Islet precursor cell (in vitro differentiated cells): ENCODE measurements at regions not wholly inside any gene's neighbourhood (a gene's known extent, or its start where the extent isn't known, plus 50 kb on each side); places are given as distances from the start of the nearest gene placed in this dataset.

ENCODE experiments used
- DNase-seq: peaks from one replicate; pipeline ENCODE4 v3.0.0-alpha.2; 2018

DNA sequence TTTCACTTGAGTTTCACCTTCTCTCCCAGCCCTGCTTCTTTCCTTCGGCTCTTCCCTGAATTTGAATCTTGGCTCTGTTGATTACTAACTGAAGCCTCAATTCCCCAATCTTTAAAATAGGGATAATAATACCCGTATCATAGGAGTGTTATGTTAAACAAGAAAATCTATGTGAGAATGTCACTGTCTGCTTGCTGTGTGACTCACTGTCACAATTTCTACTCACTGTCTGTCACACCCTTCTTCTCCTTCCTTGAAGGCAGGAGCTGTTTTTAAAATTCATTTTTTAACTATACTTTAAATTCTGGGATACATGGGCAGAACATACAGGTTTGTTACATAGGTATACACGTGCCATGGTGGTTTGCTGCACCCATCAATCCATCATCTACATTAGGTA, 141.6 kb upstream of the CXCR4 start:
- DNase-seq, result no peak

DNA sequence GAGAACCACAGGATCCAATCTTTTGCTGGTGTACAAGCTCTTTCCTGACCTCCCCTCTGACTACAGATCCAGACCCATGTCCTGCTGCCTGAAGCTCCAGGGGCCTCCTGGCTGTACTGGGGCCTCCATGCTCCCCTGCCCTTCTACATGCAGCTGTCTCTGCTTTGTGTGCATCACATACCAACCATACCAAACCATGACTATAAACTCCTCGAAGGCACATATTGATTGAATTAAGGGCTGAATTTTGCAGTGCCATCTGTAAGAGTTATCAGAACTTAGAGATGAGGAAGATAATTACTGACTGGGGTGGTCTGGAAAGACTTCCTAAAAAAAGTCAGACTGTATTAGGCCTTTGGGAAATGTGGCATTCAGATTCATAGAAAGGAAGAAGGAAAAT, 139.9 kb upstream of the CXCR4 start:
- DNase-seq, result no peak

DNA sequence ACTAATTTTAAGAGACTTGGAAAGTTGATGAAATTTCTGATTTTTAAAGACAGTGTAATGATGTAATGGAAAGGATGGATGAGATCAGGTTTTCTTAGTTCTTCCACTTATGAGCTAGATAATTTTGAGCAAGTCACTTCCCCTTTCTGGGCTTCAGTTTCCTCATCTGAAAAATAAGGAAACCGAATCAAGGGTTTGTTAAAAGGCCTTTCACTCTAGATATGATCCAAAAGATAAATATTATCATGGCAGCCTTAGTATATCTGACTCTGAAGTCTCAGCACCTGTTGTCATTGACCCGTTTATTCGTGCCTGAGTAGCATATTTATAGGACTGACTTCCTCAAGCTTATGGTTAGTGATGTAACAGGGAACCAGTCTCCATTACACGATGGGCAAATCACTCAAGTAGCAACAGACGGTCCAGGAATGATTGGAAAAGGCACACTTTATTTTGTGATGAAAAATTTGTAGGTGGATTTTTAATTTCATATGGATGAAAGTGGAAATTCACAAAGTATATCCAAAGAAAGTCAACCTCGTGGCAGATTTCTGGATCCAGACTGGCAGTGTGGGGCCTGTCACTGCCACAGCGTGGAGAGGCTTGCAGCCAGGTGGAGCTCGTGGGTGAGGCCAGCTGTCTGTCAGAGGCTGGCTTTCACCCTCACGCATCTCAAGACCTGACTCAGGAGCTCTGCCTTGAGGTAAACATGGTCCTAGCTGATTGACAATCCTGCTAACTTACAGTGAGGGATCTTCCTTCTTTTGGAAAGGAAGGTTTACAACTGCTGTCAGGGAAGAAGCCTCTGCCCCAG, 137.9 kb upstream of the CXCR4 start:
- no peak for DNase-seq

DNA sequence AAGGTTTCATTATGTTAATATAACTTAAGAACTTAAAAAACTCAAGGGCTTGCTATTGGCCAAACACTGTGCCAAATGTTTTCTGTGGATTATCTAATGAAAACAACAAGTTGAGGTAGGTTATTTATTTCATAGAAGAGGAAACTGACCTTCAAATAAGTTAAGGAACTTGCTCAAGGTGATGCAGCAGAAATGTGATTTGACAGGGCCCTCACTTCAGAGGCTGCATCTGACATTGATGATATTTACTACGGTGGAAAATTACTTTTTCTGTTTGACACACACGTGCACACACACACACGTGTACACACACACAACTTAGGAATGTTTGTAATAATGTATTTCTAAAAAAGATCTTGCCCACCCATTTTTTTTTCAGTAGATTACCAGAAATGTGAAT, 137.2 kb upstream of the CXCR4 start:
- no peak for DNase-seq

DNA sequence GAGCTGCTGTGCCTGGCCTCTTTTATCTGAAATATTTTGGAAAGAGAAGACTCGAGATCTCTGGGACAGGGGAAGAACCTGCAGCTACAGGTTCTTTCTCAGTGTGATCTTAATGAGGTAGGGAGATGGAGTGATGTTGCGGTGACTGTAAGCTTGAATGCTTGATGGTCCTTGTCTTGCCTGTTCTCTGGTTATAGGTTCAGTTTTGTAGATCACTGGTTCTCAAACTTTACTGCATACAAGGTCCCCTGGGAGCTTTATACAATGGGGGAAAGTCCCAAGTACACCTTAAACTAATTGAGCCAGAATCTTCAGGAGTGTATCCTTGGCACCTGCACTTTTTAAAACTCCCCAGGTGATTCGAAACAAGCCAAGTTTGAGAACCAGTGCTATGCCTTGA, 136.7 kb upstream of the CXCR4 start:
- no peak for DNase-seq

DNA sequence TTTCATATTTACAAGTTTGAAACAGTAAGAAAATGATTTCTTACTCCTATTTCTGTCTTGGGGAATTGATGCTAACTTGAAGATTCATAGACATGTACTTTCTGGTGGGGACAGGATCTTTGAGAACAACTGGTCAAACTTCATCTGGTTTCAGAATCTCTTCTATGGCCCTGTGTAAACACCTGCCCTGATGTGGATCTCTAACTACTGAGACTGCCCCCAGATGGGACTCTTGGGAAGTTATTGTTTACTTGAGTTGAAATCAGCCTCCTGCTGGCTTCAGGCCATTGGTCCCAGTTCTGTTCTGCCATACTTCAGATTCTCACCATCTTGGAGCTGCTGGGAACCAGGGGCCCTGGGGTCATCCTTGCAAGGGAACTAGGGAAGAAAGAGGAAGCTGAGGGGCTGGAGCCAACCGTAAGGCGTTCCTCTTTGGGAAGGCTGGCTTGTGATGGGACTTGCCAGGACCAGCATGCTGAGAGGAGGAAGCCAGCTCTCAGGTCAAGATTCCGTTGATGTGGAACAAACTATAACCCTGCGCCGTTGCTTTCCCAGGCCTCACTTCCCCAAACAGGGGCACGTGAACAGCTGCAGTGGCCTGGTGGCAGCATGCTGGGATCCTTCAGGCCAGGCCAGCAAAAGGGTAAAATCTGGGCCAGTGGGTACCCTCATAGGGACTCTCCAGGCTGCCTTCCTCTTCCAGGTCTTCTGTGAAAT, 135.5 kb upstream of the CXCR4 start:
- no peak for DNase-seq

DNA sequence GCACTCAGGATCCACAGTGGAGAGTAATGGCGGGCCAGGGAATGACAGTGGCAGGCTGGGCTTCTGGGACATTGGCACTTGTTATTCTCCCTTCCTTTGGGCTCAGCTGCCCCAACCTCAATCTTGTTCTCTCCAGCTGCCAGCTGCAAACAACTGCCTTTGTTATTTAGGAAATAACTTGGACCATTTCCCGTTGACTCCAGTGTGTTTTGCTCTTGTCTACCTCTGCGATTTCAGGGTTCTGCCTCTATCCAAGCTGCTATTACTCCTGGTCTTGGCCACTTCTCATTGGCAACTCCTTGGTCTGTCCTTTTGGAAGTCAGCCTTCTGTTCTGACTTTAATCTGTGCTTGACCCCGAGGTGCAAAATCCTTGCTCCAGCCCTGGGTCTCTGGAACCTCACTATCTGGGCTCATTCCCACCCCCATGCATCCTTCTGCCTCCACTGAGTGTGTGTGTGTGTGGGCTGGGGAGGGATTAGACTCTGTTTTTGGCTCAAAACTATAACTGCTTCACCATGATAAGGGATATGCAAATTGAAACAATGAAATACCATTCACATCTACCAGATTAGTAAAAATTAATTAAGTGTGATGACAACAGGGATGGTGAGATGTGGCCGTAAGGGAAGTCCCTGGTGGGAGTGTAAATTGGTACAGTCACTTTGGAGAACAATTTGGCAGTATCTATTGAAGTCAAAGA, 134.1 kb upstream of the CXCR4 start:
- no peak for DNase-seq

DNA sequence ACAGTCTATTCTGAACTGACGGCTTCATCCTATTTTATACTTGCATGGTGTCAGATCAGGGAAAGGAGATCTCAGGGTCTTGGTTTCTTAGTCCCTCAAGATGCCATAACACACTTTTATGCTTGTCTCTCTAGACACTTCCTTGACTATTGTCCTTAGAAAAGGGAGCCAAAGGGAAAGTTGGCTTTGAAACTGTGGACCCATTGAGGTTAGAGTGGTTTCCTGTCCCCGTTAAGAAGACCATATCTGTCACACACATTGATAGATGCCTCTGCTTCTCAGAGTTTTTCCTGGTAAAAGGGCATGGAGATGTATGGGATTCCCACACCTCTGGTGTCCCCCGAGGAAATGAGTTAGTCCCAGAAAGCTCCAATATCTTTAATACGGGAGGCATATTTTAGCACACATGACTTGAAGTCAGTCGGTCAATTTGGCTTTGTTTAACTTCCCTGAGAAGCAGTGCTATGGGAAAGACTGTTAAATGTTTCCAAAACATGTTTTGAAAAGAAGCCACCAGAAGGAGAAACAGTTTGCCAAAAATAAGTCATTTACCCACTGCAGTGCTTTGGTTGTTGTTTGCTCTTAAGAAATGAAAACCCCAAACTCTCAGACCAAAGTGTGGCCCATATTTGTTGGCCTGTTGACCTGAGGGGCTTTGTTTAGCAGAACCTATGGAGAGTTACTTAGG, 133.4 kb upstream of the CXCR4 start:
- DNase-seq, result no peak

DNA sequence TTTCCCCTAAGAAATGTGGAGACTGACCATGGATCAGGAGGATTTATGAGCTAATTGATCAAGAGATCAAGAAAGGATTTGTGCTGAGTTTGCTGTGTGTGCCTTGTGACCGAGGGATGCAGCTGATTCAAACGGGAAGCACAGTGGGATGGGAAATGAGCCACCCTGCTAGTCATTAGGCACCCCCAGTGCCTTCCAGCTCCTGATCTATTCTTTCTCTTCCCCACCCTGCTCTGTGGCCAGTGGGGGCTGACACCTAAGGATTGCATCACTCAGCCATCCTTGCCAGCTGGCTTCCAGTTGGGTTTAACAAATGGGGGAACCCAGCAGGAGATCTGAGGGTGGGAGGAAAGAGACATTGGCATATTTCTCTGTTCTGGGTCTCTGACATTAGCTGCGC, 132.2 kb upstream of the CXCR4 start:
- DNase-seq, result no peak

DNA sequence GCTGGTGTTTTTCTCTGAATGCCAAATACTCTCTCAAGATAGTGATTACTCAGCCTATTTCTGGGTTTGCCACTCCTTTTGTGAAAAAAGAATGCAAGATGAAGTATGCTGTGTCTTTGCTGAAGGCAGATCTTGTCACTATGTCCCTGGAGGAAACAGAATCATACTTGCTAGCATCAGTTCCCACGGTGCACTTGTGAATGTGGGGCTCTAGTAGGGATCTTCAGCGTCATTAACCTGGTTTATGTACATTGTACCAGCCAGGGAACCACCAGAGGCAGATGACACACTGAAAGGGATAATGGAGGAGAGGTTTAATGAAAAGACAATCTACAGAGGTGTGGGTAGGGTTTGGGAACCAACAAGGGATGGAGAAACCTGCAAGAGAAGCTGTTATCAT, 131.0 kb upstream of the CXCR4 start:
- no peak for DNase-seq

DNA sequence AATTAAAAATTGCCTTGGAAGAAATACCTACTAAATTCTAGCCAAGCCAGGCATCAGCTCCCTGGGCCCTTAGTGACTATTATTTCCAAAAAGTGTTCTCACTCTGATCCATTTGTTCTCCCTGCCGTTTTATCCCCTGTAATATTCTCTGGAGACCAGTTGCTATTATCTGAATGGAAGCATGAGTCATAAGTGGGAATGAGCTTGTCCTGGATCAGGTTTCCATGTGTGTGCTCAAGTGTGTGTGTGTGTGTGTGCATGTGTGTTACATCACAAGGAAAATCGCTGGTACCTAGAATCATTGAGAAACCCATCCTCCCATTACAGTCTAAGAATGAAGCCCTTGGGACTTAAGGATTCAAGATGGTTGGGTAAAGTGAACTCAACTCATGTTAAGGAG, 130.3 kb upstream of the CXCR4 start:
- DNase-seq, result no peak

DNA sequence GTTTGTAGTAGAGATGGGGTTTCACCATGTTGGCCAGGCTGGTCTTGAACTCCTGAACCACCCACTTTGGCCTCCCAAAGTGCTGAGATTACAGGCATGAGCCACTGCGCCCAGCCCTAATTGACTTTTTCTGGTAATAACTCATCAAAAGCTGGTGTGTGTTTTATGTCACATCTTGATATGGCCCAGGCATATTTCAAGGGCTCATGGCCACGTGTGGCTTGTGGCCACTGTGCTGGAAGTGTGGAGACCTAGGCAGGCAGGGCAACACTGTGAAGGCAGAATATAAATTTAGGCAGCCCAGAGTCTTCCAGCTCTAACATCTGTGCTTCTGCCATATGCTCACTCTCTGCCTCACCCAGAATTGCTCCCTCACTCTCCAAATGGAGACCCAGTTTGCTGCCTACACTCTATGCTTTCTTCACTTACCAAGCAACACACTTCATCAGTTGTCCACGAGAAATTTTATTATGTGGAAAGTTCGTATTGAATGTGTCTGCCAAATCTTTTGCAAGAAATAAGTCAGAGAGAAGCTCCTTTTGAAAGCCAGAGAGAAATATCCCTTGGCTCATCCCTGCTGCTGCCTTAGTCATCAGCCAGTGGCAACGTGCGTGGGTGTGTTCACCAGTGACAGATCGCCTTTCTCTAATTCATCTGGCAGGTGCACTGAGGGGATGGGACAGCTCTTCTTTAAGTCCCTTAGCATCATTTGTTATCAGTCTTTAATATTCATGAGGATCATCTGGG, 129.4 kb upstream of the CXCR4 start:
- no peak for DNase-seq

DNA sequence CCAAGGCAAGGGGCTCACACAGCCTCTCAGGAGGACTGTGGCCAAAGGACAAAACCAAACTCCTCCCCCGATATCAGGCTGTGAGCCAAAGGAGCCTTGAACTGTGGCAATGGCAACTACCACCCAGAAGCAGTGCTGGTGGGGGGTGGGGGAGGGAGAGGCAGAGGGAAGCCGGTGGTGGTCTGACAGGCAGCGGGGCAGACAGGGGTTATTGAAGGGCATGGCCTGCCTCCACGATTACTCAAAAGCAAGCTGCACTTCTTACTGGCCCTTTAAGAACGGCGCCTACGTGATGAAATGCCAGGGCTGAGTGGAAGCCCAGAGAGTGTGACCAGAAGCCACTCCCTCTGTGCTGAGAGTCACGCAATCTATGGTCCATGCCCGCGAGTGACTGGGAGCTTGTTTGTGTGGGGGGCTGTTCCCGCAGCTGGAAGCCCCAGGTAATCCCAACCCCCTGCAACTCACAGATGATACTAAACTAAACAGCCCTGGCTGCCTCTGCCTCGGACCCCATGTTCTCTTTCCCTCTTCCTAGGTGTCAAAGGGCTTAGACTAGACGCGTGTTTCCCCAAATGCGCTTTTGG, 128.2 kb upstream of the CXCR4 start:
- DNase-seq, result peak; percentile 62

DNA sequence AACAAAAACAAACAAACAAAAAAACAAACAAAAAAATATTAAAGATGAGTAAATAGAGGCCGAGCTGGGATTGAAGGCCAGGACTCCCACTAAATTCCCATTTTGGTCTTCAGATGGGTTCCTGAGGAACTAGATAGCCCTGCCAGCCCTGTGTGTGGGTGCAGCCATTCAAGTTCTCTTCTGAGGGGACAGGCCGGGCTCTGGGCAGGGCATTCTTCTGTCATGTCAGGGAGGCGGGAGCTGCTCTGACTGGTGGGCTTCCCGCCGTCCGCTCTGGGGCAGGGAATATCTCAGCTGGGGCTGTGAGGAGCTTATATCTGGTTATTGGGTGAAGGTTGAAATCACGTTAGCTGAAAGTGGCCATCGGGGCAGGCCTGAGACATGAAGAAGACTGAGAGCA, 127.3 kb upstream of the CXCR4 start:
- no peak for DNase-seq

DNA sequence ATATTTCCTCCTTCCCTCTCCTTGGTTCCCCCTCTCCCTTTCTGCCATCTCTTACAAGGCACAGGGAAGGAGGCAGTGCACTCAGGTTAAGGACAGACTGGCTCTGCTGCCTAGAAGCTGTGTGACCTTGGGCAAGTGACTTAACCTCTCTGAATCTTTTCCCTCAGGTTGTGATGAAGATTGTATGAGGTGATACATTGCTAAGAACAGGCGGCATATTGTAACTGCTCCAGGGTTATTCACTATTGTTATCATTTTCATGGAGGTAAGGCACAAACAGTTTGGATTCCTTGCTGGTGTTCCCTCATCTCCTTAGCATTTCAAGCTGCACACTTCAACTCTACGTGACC, 126.6 kb upstream of the CXCR4 start:
- no peak for DNase-seq

DNA sequence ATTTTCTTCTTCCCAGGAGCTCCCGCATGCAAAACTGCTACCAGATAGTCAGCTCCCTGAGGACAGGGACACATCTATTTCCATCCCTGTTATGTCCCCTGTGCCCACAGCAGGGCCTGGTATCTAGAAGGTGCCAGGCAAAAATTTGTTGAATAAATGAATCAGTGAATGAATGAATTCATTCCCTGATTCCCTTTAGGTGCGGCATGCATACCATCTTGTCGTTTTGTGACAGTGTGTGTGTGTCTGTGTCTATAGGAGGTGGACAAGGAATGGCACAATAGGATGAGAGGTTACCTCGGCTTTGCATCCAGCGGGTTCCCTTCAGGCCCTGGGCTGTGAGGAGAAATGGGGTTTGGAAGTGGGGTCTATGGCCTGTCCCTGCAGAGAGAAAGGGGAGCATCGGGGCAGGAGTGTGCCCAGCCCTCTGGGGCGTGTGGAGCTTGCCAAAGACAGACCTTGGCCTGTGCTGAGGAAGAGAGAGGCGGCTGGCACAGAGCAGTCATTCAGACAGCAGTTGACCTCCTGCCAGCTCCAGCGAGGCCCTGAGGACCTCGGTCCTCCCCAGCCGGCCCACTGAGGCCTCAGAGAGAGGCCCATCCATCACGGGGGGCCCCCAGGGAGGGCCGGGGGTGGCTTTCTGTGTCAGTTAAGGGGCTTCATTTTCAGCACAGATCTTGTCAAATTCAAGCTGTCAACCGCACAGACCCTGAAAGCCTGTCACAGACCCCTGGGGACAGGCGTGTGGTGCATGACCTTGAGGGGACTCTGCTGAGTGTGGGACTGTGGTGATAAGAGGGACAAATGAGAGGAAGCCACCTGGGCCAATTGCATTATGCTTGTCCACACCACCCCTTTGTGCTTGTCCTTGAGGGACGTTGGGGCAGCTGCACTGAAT, 125.9 kb upstream of the CXCR4 start:
- no peak for DNase-seq

DNA sequence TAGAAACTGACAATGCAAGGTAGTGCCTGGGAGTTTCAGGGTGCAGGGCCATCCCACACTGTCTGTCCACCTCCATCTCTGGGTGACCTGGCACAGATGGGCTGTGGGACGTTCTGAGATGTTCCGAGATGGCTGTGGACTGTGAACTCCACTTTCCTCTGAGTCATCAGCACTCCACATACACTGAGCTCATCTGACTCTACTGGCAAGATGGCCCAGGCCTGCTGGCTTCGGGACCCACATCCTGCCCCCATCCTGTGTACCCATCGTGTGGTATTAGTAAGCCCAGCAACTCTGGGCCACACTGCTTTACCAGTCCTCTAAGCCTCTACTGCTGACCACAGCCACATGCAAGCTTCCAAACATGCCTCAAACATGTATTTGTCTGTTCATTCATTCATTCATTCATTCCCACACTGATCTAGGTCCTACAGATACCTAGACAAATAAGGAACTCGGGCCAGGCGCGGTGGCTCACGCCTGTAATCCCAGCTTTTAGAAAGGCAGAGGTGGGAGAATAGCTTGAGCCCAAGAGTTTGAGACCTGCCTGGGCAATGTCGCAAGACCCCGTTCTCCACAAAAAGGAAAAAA, 124.8 kb upstream of the CXCR4 start:
- DNase-seq, result no peak

DNA sequence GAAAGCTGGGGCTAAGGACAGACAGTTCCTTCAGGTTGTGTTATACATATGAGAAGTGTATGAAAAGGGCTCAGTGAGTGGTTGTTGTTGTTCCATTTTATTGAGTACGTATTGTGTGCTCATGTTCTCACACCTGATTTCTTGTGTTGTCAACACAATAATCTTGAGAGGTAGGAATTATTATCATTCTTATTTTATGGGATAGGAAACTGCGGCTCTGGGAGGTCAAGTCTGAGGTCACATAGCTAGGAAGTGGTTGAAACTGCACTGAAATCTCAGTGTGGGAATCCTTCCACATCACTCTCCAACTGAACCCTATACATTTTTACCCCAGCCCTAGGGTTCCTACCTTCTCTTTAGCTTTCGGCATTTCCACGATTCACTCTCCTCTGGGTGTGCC, 124.2 kb upstream of the CXCR4 start:
- no peak for DNase-seq

DNA sequence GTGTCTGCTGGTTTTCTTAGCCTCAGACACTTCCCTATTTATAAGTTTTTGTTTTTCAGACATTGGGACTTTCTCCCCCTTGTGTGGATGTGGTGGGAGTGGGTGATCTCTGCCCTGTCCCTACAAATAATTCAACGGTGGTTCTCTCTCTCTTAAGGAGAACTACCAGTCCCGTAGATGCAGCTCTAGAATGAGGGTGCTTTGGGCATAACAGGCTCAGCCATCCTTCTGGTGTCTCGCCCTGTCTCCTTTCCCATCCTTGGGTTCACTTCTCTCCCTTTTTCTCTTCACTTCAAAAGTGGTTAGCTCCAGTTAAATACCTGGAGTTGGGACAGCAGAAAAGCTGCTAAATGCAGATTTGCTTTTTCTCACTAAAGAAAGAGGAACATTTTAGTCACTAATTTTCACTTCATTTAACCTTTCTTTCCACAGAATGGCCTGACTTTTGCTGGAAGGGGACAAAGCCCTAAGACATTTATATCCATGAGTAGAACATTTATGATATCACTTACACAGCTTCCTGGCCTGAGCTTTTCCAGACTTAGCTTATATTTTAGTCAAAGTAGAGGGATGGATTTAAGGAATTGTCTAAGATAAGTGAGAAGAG, 121.2 kb upstream of the CXCR4 start:
- DNase-seq, result no peak

DNA sequence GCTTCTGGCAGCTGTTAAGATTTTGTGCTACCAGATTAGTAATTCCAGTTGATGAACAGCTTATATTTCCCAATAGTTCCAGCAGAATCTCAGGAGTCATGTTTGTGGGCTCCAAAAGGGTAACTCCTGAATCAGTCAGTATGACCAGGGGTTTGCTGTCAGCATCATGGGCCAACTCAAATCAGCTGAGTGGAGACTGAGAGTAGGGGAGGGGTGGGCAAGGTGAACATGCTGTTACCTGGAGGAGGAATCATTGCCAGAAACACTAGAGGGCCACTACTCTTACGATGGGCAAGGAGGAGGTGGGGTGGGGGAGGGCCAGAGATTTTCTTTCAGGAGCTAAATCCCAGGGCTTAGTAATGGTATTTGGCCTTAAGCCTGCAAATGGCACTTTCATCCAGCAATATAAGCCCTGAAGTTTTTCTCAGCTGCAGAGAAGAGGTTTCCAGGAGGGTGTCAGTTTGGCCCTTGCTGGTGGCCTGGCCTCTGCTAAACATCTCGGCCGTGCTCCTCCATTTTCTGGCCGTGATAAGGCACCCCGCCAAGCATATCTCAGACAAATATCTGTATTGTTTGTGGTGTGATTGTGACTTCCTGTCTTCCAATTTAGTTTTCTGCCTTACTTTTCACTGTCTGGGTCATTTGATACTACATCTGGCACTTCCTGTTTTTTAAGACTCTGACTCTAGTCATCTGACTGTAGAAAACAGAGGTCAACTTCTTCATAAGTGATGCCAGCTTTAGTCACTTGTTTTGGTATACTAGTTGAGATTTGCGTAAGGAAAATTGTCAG, 120.5 kb upstream of the CXCR4 start:
- no peak for DNase-seq
